Lower lobe of right lung (tissue), 2 donors: ENCODE measurements at regions not wholly inside any gene's neighbourhood (a gene's known extent, or its start where the extent isn't known, plus 50 kb on each side); places are given as distances from the start of the nearest gene placed in this dataset.

Experiments used
- ATAC-seq, 2 donors: fragments of 200-7000 bp; cut with Tn5 transposase; one replicate each; pipeline ENCODE4 v1.9.1; 2020 to 2022; ENCODE audit warnings: mild to moderate bottlenecking in 2 of 2, moderate library complexity in 2 of 2
- DNase-seq: peaks from one replicate; pipeline ENCODE4 v3.0.0-alpha.2; 2020
- H3K27ac ChIP-seq: fragments of 200-600 bp; one replicate; pipeline ENCODE4 v1.8.0; 2022
- H3K27me3 ChIP-seq: fragments of 200-600 bp; one replicate; pipeline ENCODE4 v1.8.0; 2022; ENCODE audit warnings: low read depth
- H3K36me3 ChIP-seq: fragments of 200-600 bp; one replicate; pipeline ENCODE4 v1.8.0; 2022; ENCODE audit warnings: mild to moderate bottlenecking
- H3K4me1 ChIP-seq: fragments of 200-600 bp; one replicate; pipeline ENCODE4 v1.8.0; 2022
- H3K4me3 ChIP-seq: fragments of 200-600 bp; one replicate; pipeline ENCODE4 v1.8.0; 2022; ENCODE audit warnings: mild to moderate bottlenecking
- H3K9me3 ChIP-seq: fragments of 200-600 bp; one replicate; pipeline ENCODE4 v1.8.0; 2022
- CTCF ChIP-seq: fragments of 200-600 bp; IDR thresholded peaks from one replicate; pipeline ENCODE4 v1.8.0; 2022; ENCODE audit warnings: antibody characterized with exemption, mild to moderate bottlenecking
- intact Hi-C: fragments of 100-400 bp; cut with DNase I; formaldehyde crosslinking; loops from one replicate; pipeline ENCODE4 v1.11.0; 2022
- donor health status: DM: no; HTN: yes; CAD: no; lungs with severe emphysema.

- TF ChIP-seq CTCF, result no peak
- no peaks in the 10 kb centered on the region for H3K9me3 ChIP-seq
- no peak overlapping the region for H3K4me3 ChIP-seq
- intact Hi-C loops, result loop anchor here (5.0 kb wide), 1 partner anchor 73 kb away; the partner anchor contains the start of gene CCDC71L
- no peak for DNase-seq
- no peak for ATAC-seq
- H3K27ac ChIP-seq, result no peak overlapping the region
- H3K4me1 ChIP-seq, result peaks cover 13% of the 10 kb centered on the region
- H3K27me3 ChIP-seq, result no peaks in the 10 kb centered on the region
- no peaks in the 10 kb centered on the region for H3K36me3 ChIP-seq
Observed at GRCh38 chr7:106735637-106736036, 74.7 kb upstream of the CCDC71L start.

- intact Hi-C loops, result loop anchor here (5.0 kb wide), 1 partner anchor 74 kb away; the partner anchor contains the start of gene CCDC71L
- TF ChIP-seq CTCF, result no peak
- Histone ChIP-seq H3K4me1 (peaks cover 9% of the 10 kb centered on the region), H3K27me3 (no peaks in the 10 kb centered on the region), H3K9me3 (no peaks in the 10 kb centered on the region), H3K4me3 (no peak overlapping the region), H3K27ac (no peak overlapping the region), H3K36me3 (no peaks in the 10 kb centered on the region)
- no peak for ATAC-seq
- no peak for DNase-seq
Observed at GRCh38 chr7:106736123-106736507, 75.2 kb upstream of the CCDC71L start.

- ATAC-seq (peak; percentile 91 to 95), DNase-seq (no peak)
- no peaks in the 10 kb centered on the region for H3K36me3 ChIP-seq
- TF ChIP-seq CTCF, result peak; percentile 72
- H3K27ac ChIP-seq, result no peak overlapping the region
- peaks cover 5% of the 10 kb centered on the region for H3K4me1 ChIP-seq
- no peaks in the 10 kb centered on the region for H3K9me3 ChIP-seq
- H3K27me3 ChIP-seq, result no peaks in the 10 kb centered on the region
- intact Hi-C loops, result loop anchor here (5.0 kb wide), 1 partner anchor 74 kb away; the partner anchor contains the start of gene CCDC71L
- H3K4me3 ChIP-seq, result no peak overlapping the region
Observed at GRCh38 chr7:106736508-106737201, 75.7 kb upstream of the CCDC71L start.

- Histone ChIP-seq H3K36me3 (no peaks in the 10 kb centered on the region), H3K4me3 (no peak overlapping the region), H3K27ac (no peak overlapping the region), H3K4me1 (no peaks in the 10 kb centered on the region), H3K27me3 (no peaks in the 10 kb centered on the region), H3K9me3 (no peaks in the 10 kb centered on the region)
- no peak for TF ChIP-seq CTCF
- intact Hi-C loops, result loop anchor here (5.0 kb wide), 1 partner anchor 75 kb away; the partner anchor contains the start of gene CCDC71L
- ATAC-seq (no peak), DNase-seq (no peak)
Observed at GRCh38 chr7:106737202-106737562, 76.2 kb upstream of the CCDC71L start.

- Histone ChIP-seq H3K27ac (no peak overlapping the region), H3K9me3 (no peaks in the 10 kb centered on the region), H3K27me3 (no peaks in the 10 kb centered on the region), H3K4me1 (no peaks in the 10 kb centered on the region), H3K4me3 (no peak overlapping the region), H3K36me3 (no peaks in the 10 kb centered on the region)
- TF ChIP-seq CTCF, result no peak
- intact Hi-C loops, result no loop called here
- no peak for DNase-seq
- no peak for ATAC-seq
Observed at GRCh38 chr7:106740806-106741205, 79.8 kb upstream of the CCDC71L start.
